Lower leg skin (tissue), 3 donors: ENCODE measurements at regions not wholly inside any gene's neighbourhood (a gene's known extent, or its start where the extent isn't known, plus 50 kb on each side); places are given as distances from the start of the nearest gene placed in this dataset.

Experiments used
- POLR2A ChIP-seq, 2 donors: fragments of 450-650 bp; IDR thresholded peaks; one replicate each; pipeline ENCODE4 v1.6.1; 2016 to 2017; ENCODE audit warnings: antibody characterized with exemption in 2 of 2, mild to moderate bottlenecking in 1 of 2, moderate library complexity in 1 of 2
- TF ChIP-seq, protein P1 (sequence below), 3 donors: fragments of 450-650 bp; IDR thresholded peaks; one replicate each; pipeline ENCODE4 v1.5.1; 2016; ENCODE audit warnings: antibody characterized with exemption in 3 of 3, mild to moderate bottlenecking in 3 of 3, moderate library complexity in 2 of 3

DNA sequence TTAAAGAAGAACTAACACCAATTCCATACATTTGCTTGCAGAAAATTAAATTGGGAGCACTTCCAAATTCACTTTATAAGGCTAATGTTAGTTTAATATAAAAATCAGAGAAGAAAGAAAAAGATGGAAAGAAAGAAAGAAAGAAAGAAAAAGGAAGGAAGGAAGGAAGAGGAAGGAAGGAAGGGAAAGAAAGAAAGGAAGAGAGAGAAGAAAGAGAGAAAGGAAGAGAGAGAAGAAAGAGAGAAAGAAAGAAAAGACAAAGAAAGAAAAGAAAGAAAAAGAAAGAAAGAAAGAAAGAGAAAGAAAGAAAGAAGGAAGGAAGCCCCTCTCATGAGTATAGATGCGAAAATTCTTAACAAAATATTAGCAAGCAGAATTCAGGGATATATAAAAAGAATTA, 267.7 kb downstream of the RPAP3 start:
- TF ChIP-seq, protein P1, sequence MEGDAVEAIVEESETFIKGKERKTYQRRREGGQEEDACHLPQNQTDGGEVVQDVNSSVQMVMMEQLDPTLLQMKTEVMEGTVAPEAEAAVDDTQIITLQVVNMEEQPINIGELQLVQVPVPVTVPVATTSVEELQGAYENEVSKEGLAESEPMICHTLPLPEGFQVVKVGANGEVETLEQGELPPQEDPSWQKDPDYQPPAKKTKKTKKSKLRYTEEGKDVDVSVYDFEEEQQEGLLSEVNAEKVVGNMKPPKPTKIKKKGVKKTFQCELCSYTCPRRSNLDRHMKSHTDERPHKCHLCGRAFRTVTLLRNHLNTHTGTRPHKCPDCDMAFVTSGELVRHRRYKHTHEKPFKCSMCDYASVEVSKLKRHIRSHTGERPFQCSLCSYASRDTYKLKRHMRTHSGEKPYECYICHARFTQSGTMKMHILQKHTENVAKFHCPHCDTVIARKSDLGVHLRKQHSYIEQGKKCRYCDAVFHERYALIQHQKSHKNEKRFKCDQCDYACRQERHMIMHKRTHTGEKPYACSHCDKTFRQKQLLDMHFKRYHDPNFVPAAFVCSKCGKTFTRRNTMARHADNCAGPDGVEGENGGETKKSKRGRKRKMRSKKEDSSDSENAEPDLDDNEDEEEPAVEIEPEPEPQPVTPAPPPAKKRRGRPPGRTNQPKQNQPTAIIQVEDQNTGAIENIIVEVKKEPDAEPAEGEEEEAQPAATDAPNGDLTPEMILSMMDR (IDR thresholded peaks at IDR 0.05): no peak
- no peak for TF ChIP-seq POLR2A (IDR thresholded peaks at IDR 0.05)
